ENCODE measurements at regions not wholly inside any gene's neighbourhood (a gene's known extent, or its start where the extent isn't known, plus 50 kb on each side); places are given as distances from the start of the nearest gene placed in this dataset.

DNA sequence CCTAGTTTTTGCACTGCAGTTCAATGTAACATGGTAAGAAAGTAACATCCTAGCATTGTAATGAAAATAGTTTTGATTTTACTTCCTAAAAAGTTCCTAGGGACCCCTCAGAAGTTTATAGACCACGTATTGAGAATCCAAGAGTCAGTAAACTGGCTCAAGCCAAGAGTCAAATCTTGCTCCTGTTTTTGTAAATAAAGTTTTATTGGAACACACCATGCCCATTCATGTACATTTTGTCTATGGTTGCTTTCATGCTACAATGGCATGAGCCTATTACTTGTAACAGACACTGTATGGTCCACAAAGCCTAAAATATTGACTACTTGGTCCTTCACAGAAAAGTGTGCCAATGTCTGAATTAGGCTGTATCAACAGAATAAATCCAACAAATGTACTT is 301.0 kb downstream of the LMO4 start:
- TF ChIP-seq POLR2A (IDR thresholded peaks at IDR 0.05), result no peak
- TF ChIP-seq, protein P1, sequence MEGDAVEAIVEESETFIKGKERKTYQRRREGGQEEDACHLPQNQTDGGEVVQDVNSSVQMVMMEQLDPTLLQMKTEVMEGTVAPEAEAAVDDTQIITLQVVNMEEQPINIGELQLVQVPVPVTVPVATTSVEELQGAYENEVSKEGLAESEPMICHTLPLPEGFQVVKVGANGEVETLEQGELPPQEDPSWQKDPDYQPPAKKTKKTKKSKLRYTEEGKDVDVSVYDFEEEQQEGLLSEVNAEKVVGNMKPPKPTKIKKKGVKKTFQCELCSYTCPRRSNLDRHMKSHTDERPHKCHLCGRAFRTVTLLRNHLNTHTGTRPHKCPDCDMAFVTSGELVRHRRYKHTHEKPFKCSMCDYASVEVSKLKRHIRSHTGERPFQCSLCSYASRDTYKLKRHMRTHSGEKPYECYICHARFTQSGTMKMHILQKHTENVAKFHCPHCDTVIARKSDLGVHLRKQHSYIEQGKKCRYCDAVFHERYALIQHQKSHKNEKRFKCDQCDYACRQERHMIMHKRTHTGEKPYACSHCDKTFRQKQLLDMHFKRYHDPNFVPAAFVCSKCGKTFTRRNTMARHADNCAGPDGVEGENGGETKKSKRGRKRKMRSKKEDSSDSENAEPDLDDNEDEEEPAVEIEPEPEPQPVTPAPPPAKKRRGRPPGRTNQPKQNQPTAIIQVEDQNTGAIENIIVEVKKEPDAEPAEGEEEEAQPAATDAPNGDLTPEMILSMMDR (IDR thresholded peaks at IDR 0.05), result no peak

Measured in testis (tissue), 2 donors.